ENCODE measurements at regions not wholly inside any gene's neighbourhood (a gene's known extent, or its start where the extent isn't known, plus 50 kb on each side); places are given as distances from the start of the nearest gene placed in this dataset.

- Histone ChIP-seq H3K4me2 (no peak overlapping the region), H3K27ac (no peak overlapping the region), H3K9me3 (no peaks in the 10 kb centered on the region), H3K36me3 (no peaks in the 10 kb centered on the region), H3K27me3 (no peaks in the 10 kb centered on the region), H3K4me3 (no peak overlapping the region), H3K9ac (no peak overlapping the region), H4K20me1 (no peaks in the 10 kb centered on the region), H3K4me1 (no peaks in the 10 kb centered on the region)
- TF ChIP-seq Cebpa-rat (IDR thresholded peaks at IDR 0.05), result no peak
Measured at GRCh38 chr4:57910151-57910550, 800.0 kb upstream of the IGFBP7 start.

GRCh38 chr4:57905965-57906364 is 795.8 kb upstream of the IGFBP7 start:
- no peak overlapping the region for H3K4me3 ChIP-seq
- H3K27me3 ChIP-seq, result no peaks in the 10 kb centered on the region
- H3K9ac ChIP-seq, result no peak overlapping the region
- no peaks in the 10 kb centered on the region for H3K9me3 ChIP-seq
- H4K20me1 ChIP-seq, result no peaks in the 10 kb centered on the region
- no peaks in the 10 kb centered on the region for H3K36me3 ChIP-seq
- H3K4me2 ChIP-seq, result no peak overlapping the region
- H3K27ac ChIP-seq, result no peak overlapping the region
- no peaks in the 10 kb centered on the region for H3K4me1 ChIP-seq
- no peak for TF ChIP-seq Cebpa-rat (IDR thresholded peaks at IDR 0.05)

GRCh38 chr4:57877047-57877458 is 766.9 kb upstream of the IGFBP7 start:
- no peaks in the 10 kb centered on the region for H3K36me3 ChIP-seq
- H4K20me1 ChIP-seq, result no peaks in the 10 kb centered on the region
- no peaks in the 10 kb centered on the region for H3K9me3 ChIP-seq
- no peak overlapping the region for H3K4me2 ChIP-seq
- H3K4me3 ChIP-seq, result no peak overlapping the region
- H3K27ac ChIP-seq, result no peak overlapping the region
- no peak overlapping the region for H3K9ac ChIP-seq
- no peaks in the 10 kb centered on the region for H3K27me3 ChIP-seq
- TF ChIP-seq Cebpa-rat (IDR thresholded peaks at IDR 0.05), result no peak
- no peaks in the 10 kb centered on the region for H3K4me1 ChIP-seq

- no peaks in the 10 kb centered on the region for H3K4me1 ChIP-seq
- no peaks in the 10 kb centered on the region for H4K20me1 ChIP-seq
- TF ChIP-seq Cebpa-rat (IDR thresholded peaks at IDR 0.05), result no peak
- no peak overlapping the region for H3K27ac ChIP-seq
- no peak overlapping the region for H3K9ac ChIP-seq
- no peaks in the 10 kb centered on the region for H3K9me3 ChIP-seq
- H3K4me3 ChIP-seq, result no peak overlapping the region
- H3K36me3 ChIP-seq, result no peaks in the 10 kb centered on the region
- no peak overlapping the region for H3K4me2 ChIP-seq
- no peaks in the 10 kb centered on the region for H3K27me3 ChIP-seq
Measured at GRCh38 chr4:57875829-57876392, 765.7 kb upstream of the IGFBP7 start.

- Histone ChIP-seq H3K4me2 (peak overlapping the region; percentile 6), H3K27ac (no peak overlapping the region), H3K4me1 (peaks cover 20% of the 10 kb centered on the region)
Measured at GRCh38 chr4:57866468-57867171, 756.4 kb upstream of the IGFBP7 start.

GRCh38 chr4:57865264-57865663 is 755.1 kb upstream of the IGFBP7 start:
- no peaks in the 10 kb centered on the region for H3K27me3 ChIP-seq
- no peaks in the 10 kb centered on the region for H4K20me1 ChIP-seq
- no peak overlapping the region for H3K27ac ChIP-seq
- H3K9ac ChIP-seq, result no peak overlapping the region
- no peaks in the 10 kb centered on the region for H3K36me3 ChIP-seq
- H3K4me3 ChIP-seq, result no peak overlapping the region
- peak overlapping the region; percentile 55 for H3K4me2 ChIP-seq
- TF ChIP-seq Cebpa-rat (IDR thresholded peaks at IDR 0.05), result no peak
- H3K9me3 ChIP-seq, result no peaks in the 10 kb centered on the region
- peaks cover 20% of the 10 kb centered on the region for H3K4me1 ChIP-seq

More at GRCh38 chr4:57866468-57867171, 756.4 kb upstream of the IGFBP7 start:
- H4K20me1 ChIP-seq, result no peaks in the 10 kb centered on the region
- H3K9ac ChIP-seq, result no peak overlapping the region
- H3K27me3 ChIP-seq, result no peaks in the 10 kb centered on the region
- no peak for TF ChIP-seq Cebpa-rat (IDR thresholded peaks at IDR 0.05)
- H3K4me3 ChIP-seq, result no peak overlapping the region
- no peaks in the 10 kb centered on the region for H3K9me3 ChIP-seq
- H3K36me3 ChIP-seq, result no peaks in the 10 kb centered on the region

GRCh38 chr4:57854748-57855147 is 744.6 kb upstream of the IGFBP7 start:
- no peaks in the 10 kb centered on the region for H3K9me3 ChIP-seq
- H4K20me1 ChIP-seq, result no peaks in the 10 kb centered on the region
- peaks cover 18% of the 10 kb centered on the region for H3K4me1 ChIP-seq
- peak overlapping the region; percentile 60; the same call in 1 of the 2 replicates for H3K9ac ChIP-seq
- H3K4me2 ChIP-seq, result peak overlapping the region; percentile 89
- H3K36me3 ChIP-seq, result no peaks in the 10 kb centered on the region
- H3K4me3 ChIP-seq, result peak overlapping the region; percentile 55
- no peak for TF ChIP-seq Cebpa-rat (IDR thresholded peaks at IDR 0.05)
- H3K27me3 ChIP-seq, result no peaks in the 10 kb centered on the region
- peak overlapping the region; percentile 67 for H3K27ac ChIP-seq

- H3K9ac ChIP-seq, result no peak overlapping the region
- no peak overlapping the region for H3K4me2 ChIP-seq
- no peaks in the 10 kb centered on the region for H3K9me3 ChIP-seq
- no peaks in the 10 kb centered on the region for H3K36me3 ChIP-seq
- peaks cover 16% of the 10 kb centered on the region for H3K4me1 ChIP-seq
- TF ChIP-seq Cebpa-rat (IDR thresholded peaks at IDR 0.05), result no peak
- H3K27ac ChIP-seq, result no peak overlapping the region
- no peaks in the 10 kb centered on the region for H4K20me1 ChIP-seq
- no peaks in the 10 kb centered on the region for H3K27me3 ChIP-seq
- no peak overlapping the region for H3K4me3 ChIP-seq
Measured at GRCh38 chr4:57850141-57850540, 740.0 kb upstream of the IGFBP7 start.

GRCh38 chr4:57832083-57832482 is 721.9 kb upstream of the IGFBP7 start:
- no peak overlapping the region for H3K4me2 ChIP-seq
- no peaks in the 10 kb centered on the region for H3K9me3 ChIP-seq
- H4K20me1 ChIP-seq, result no peaks in the 10 kb centered on the region
- no peak overlapping the region for H3K9ac ChIP-seq
- no peaks in the 10 kb centered on the region for H3K36me3 ChIP-seq
- no peaks in the 10 kb centered on the region for H3K4me1 ChIP-seq
- H3K4me3 ChIP-seq, result no peak overlapping the region
- H3K27ac ChIP-seq, result no peak overlapping the region
- TF ChIP-seq Cebpa-rat (IDR thresholded peaks at IDR 0.05), result no peak
- no peaks in the 10 kb centered on the region for H3K27me3 ChIP-seq

GRCh38 chr4:57789666-57790065 is 679.5 kb upstream of the IGFBP7 start:
- no peak overlapping the region for H3K9ac ChIP-seq
- no peak for TF ChIP-seq Cebpa-rat (IDR thresholded peaks at IDR 0.05)
- no peak overlapping the region for H3K4me2 ChIP-seq
- no peaks in the 10 kb centered on the region for H3K36me3 ChIP-seq
- H3K9me3 ChIP-seq, result no peaks in the 10 kb centered on the region
- H3K27ac ChIP-seq, result no peak overlapping the region
- H3K4me1 ChIP-seq, result no peaks in the 10 kb centered on the region
- H3K4me3 ChIP-seq, result no peak overlapping the region
- H3K27me3 ChIP-seq, result no peaks in the 10 kb centered on the region
- H4K20me1 ChIP-seq, result no peaks in the 10 kb centered on the region

Data from BLaER1 (cell line).